Stimulated activated CD8-positive, alpha-beta memory T cell treated with anti-CD3 and anti-CD28 coated beads, Interleukin-15, amount 100 ng/mL, for 48 hours (primary cell): ENCODE measurements at regions not wholly inside any gene's neighbourhood (a gene's known extent, or its start where the extent isn't known, plus 50 kb on each side); places are given as distances from the start of the nearest gene placed in this dataset.
"Not testable (repeated sequence)": the region's sequence is repeated elsewhere in the genome, so short reads cannot be mapped to it uniquely, and the experiment has no call there.

Source experiments
- DNase-seq, 2 donors: peaks; one replicate each; pipeline ENCODE4 v3.0.0-alpha.2; 2020; ENCODE audit warnings: low read depth in 2 of 2

- DNase-seq: no peak
Measured at GRCh38 chr20:22690616-22691179, 106.3 kb upstream of the FOXA2 start.

- DNase-seq: peak; percentile 7 to 13
Measured at GRCh38 chr20:22691369-22692118, 107.2 kb upstream of the FOXA2 start.

GRCh38 chr20:22692119-22692475 lies 107.7 kb upstream of the FOXA2 start:
- no peak for DNase-seq

- not testable (repeated sequence) for DNase-seq
Measured at GRCh38 chr20:22692620-22693019, 108.2 kb upstream of the FOXA2 start.

GRCh38 chr20:22696759-22697158 lies 112.4 kb upstream of the FOXA2 start:
- DNase-seq: no peak

- DNase-seq: no peak
Measured at GRCh38 chr20:22698259-22698842, 114.0 kb upstream of the FOXA2 start.

- DNase-seq: no peak
Measured at GRCh38 chr20:22699396-22699795, 115.0 kb upstream of the FOXA2 start.

- no peak for DNase-seq
Measured at GRCh38 chr20:22700367-22700766, 116.0 kb upstream of the FOXA2 start.

- no peak for DNase-seq
Measured at GRCh38 chr20:22701679-22702308, 117.4 kb upstream of the FOXA2 start.

GRCh38 chr20:22703843-22704242 lies 119.5 kb upstream of the FOXA2 start:
- no peak for DNase-seq

GRCh38 chr20:22711971-22712755 lies 127.8 kb upstream of the FOXA2 start:
- no peak for DNase-seq

- no peak for DNase-seq
Measured at GRCh38 chr20:22716821-22717351, 132.5 kb upstream of the FOXA2 start.

GRCh38 chr20:22717466-22717865 lies 133.1 kb upstream of the FOXA2 start:
- DNase-seq: no peak

GRCh38 chr20:22719167-22719591 lies 134.8 kb upstream of the FOXA2 start:
- DNase-seq: no peak

- DNase-seq: no peak
Measured at GRCh38 chr20:22720206-22720605, 135.8 kb upstream of the FOXA2 start.

GRCh38 chr20:22722811-22723210 lies 138.4 kb upstream of the FOXA2 start:
- DNase-seq: no peak

- DNase-seq: no peak
Measured at GRCh38 chr20:22723659-22724058, 139.3 kb upstream of the FOXA2 start.

GRCh38 chr20:22728146-22728745 lies 143.9 kb upstream of the FOXA2 start:
- no peak for DNase-seq

GRCh38 chr20:22729180-22729579 lies 144.8 kb upstream of the FOXA2 start:
- DNase-seq: no peak

GRCh38 chr20:22729616-22730236 lies 145.4 kb upstream of the FOXA2 start:
- no peak for DNase-seq

- no peak for DNase-seq
Measured at GRCh38 chr20:22732751-22733150, 148.4 kb upstream of the FOXA2 start.
